ENCODE measurements at regions not wholly inside any gene's neighbourhood (a gene's known extent, or its start where the extent isn't known, plus 50 kb on each side); places are given as distances from the start of the nearest gene placed in this dataset.

DNA sequence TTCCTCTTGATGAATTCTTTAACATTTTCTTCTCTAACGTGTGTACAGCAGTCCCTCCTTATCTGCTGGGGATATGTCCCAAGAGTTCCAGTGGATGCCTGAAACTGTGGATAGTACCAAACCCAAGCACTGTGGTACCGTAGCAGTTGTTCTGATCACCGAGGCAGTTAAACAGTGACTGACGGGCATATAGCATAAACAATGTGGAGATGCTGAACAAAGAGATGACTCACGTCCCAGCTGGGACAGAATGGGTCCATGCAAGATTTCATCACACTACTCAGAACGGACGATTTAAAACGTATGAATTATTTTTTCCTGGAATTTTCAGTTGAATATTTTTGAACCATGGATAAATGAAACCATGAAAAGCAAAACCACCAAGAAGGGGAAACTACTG lies 54.5 kb upstream of the SPAG16 start:
- peak overlapping the region; percentile 26 for H3K4me3 Mint-ChIP-seq (ENCODE audit: unreplicated experiment)
- no peaks in the 10 kb centered on the region for H3K36me3 Mint-ChIP-seq (ENCODE audit: insufficient read depth, unreplicated experiment)
- CTCF ChIA-PET = interaction anchor here (0.6 kb wide), 1 partner anchor 1775 kb away, joined by 4 read pairs; no protein-coding TSS in a partner anchor
- POLR2A ChIA-PET = interaction anchor here (0.6 kb wide), 1 partner anchor 93 kb away, joined by 3 read pairs; no protein-coding TSS in a partner anchor
- no TSS peak for BruUV-seq (replicated peaks)
- intact Hi-C loops (cut with micrococcal nuclease) = no loop called here
- H3K27ac Mint-ChIP-seq (ENCODE audit: low read depth, unreplicated experiment) = peak overlapping the region; percentile 57
- H3K4me1 Mint-ChIP-seq (ENCODE audit: insufficient read depth, unreplicated experiment) = peaks cover 16% of the 10 kb centered on the region
- H3K9me3 Mint-ChIP-seq (ENCODE audit: unreplicated experiment) = no peaks in the 10 kb centered on the region
- TF ChIP-seq, protein P1, sequence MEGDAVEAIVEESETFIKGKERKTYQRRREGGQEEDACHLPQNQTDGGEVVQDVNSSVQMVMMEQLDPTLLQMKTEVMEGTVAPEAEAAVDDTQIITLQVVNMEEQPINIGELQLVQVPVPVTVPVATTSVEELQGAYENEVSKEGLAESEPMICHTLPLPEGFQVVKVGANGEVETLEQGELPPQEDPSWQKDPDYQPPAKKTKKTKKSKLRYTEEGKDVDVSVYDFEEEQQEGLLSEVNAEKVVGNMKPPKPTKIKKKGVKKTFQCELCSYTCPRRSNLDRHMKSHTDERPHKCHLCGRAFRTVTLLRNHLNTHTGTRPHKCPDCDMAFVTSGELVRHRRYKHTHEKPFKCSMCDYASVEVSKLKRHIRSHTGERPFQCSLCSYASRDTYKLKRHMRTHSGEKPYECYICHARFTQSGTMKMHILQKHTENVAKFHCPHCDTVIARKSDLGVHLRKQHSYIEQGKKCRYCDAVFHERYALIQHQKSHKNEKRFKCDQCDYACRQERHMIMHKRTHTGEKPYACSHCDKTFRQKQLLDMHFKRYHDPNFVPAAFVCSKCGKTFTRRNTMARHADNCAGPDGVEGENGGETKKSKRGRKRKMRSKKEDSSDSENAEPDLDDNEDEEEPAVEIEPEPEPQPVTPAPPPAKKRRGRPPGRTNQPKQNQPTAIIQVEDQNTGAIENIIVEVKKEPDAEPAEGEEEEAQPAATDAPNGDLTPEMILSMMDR (IDR thresholded peaks at IDR 0.05; ENCODE audit: unreplicated experiment) = no peak
- DNase-seq (ENCODE audit: unreplicated experiment) = peak; percentile 80
- no peaks in the 10 kb centered on the region for H3K27me3 Mint-ChIP-seq (ENCODE audit: insufficient read depth, unreplicated experiment)

DNA sequence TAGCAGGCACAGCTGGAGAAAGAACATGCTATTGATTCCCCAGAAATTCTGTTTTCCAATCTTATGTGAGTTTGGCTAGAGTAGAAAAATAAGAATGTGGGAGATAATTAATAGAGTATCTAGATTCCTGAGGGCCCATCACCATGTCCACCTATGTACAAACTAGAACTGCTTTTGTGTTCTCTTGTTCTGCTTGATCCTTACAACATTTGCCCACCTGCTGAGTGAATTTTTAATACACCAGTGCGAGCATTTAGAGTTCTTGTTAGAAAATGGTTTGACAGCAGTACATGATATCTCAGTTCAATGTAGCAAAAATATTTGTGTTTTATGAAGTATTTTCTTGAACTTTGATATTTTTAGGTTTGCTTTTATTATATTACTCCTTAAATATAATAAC lies 52.3 kb upstream of the SPAG16 start:
- ChIA-PET POLR2A (no interaction called here), CTCF (no interaction called here)
- Mint-ChIP-seq H3K4me3 (ENCODE audit: unreplicated experiment) (no peak overlapping the region), H3K27ac (ENCODE audit: low read depth, unreplicated experiment) (no peak overlapping the region), H3K4me1 (ENCODE audit: insufficient read depth, unreplicated experiment) (peaks cover 19% of the 10 kb centered on the region), H3K9me3 (ENCODE audit: unreplicated experiment) (no peaks in the 10 kb centered on the region), H3K36me3 (ENCODE audit: insufficient read depth, unreplicated experiment) (no peaks in the 10 kb centered on the region), H3K27me3 (ENCODE audit: insufficient read depth, unreplicated experiment) (no peaks in the 10 kb centered on the region)
- TF ChIP-seq, protein P1 (IDR thresholded peaks at IDR 0.05; ENCODE audit: unreplicated experiment) = no peak
- intact Hi-C loops (cut with micrococcal nuclease) = no loop called here
- no TSS peak for BruUV-seq (replicated peaks)
- no peak for DNase-seq (ENCODE audit: unreplicated experiment)

GRCh38 chr2:213232649-213233437 lies 51.4 kb upstream of the SPAG16 start:
- Mint-ChIP-seq H3K27me3 (ENCODE audit: insufficient read depth, unreplicated experiment) (no peaks in the 10 kb centered on the region), H3K9me3 (ENCODE audit: unreplicated experiment) (no peaks in the 10 kb centered on the region), H3K4me1 (ENCODE audit: insufficient read depth, unreplicated experiment) (peaks cover 22% of the 10 kb centered on the region), H3K27ac (ENCODE audit: low read depth, unreplicated experiment) (peak overlapping the region; percentile 14), H3K36me3 (ENCODE audit: insufficient read depth, unreplicated experiment) (no peaks in the 10 kb centered on the region), H3K4me3 (ENCODE audit: unreplicated experiment) (no peak overlapping the region)
- POLR2A ChIA-PET = interaction anchor here (0.9 kb wide), 1 partner anchor 9 kb away, joined by 3 read pairs; no protein-coding TSS in a partner anchor
- CTCF ChIA-PET = no interaction called here
- TF ChIP-seq, protein P1 (IDR thresholded peaks at IDR 0.05; ENCODE audit: unreplicated experiment) = no peak
- no TSS peak for BruUV-seq (replicated peaks)
- intact Hi-C loops (cut with micrococcal nuclease) = no loop called here
- no peak for DNase-seq (ENCODE audit: unreplicated experiment)

DNA sequence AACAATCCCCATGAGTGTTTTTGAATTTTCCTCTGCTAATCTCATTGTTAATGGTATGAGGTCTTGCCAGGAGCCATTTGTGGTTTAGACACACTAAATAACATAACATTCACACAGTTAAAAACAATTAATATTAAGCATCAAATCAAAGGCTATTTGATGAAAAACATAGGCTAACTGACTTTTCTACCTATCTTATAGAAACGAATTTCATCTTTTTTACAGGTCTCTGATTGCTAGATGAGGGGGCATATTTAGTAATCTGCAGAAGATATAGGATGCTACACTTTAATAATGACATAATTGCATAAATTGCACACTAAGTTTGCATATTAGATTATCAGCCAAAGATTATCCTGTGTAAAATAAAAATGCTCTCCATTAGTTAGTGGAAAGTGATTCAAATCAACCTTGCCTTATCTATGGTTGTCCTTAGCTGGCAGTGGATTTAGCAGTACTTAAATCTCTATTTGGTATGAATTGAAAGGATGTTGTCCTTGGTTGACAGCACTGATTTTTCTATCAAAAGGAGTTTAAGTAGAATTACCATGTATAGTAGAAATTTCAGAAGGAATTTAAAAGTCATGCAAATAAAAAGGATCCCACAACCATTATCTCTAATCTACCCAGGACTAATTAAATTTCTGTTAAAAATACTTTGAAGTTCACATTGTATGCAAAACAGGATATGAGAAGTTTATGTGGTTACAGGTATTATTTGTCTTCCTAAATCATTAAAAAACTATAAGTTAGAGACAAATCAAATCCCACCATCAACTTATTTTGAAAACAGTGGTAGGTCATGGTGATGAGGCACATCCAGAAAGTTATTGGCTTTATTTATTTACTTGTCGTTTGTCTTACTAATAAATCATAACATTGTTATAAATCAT lies 50.6 kb upstream of the SPAG16 start:
- peaks cover 24% of the 10 kb centered on the region for H3K4me1 Mint-ChIP-seq (ENCODE audit: insufficient read depth, unreplicated experiment)
- no peaks in the 10 kb centered on the region for H3K36me3 Mint-ChIP-seq (ENCODE audit: insufficient read depth, unreplicated experiment)
- H3K27ac Mint-ChIP-seq (ENCODE audit: low read depth, unreplicated experiment) = no peak overlapping the region
- no peak overlapping the region for H3K4me3 Mint-ChIP-seq (ENCODE audit: unreplicated experiment)
- POLR2A ChIA-PET = interaction anchor here (0.9 kb wide), 1 partner anchor 9 kb away, joined by 3 read pairs; no protein-coding TSS in a partner anchor
- TF ChIP-seq, protein P1 (IDR thresholded peaks at IDR 0.05; ENCODE audit: unreplicated experiment) = no peak
- DNase-seq (ENCODE audit: unreplicated experiment) = no peak
- intact Hi-C loops (cut with micrococcal nuclease) = no loop called here
- no peaks in the 10 kb centered on the region for H3K27me3 Mint-ChIP-seq (ENCODE audit: insufficient read depth, unreplicated experiment)
- CTCF ChIA-PET = no interaction called here
- no TSS peak for BruUV-seq (replicated peaks)
- H3K9me3 Mint-ChIP-seq (ENCODE audit: unreplicated experiment) = no peaks in the 10 kb centered on the region

Data from MCF 10A (cell line).